ENCODE measurements at regions not wholly inside any gene's neighbourhood (a gene's known extent, or its start where the extent isn't known, plus 50 kb on each side); places are given as distances from the start of the nearest gene placed in this dataset.
A peak's percentile ranks its signal among the peaks of the same experiment; 100 is the strongest.

DNA sequence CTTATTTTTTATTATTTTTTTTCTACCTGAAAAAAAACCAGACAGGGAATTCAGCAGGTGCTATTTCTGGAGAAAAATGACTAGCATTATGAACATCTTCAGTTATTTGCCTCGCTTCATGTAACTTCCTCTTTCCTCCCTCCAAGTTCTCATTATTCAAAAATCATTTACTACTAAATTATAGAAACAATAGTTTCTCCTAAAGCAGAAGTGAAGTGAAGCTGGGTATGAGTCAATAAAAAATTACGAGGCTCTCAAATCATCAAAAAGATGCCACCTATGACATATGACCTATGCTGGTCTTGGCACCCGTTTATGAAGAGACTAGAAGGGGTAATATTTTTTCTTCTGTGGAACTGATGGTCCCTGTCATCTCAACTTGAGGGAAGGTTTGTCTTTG is 145.0 kb upstream of the AADAT start:
- no peak overlapping the region for H3K27ac ChIP-seq (ENCODE audit: low read length)
- no peak overlapping the region for H2AFZ ChIP-seq (ENCODE audit: low read length)
- H3K4me3 ChIP-seq (ENCODE audit: low read length): no peak overlapping the region
- no peaks in the 10 kb centered on the region for H3K9me2 ChIP-seq (replicated peaks; ENCODE audit: insufficient read depth, low read length)
- H4K20me1 ChIP-seq (ENCODE audit: insufficient read depth, low read length): no peaks in the 10 kb centered on the region
- peaks cover 7% of the 10 kb centered on the region for H3K4me1 ChIP-seq (ENCODE audit: low read length)
- no peak overlapping the region for H3K9ac ChIP-seq (ENCODE audit: low read length)
- H3K27me3 ChIP-seq (replicated peaks; ENCODE audit: insufficient read depth, low read length): no peaks in the 10 kb centered on the region
- no peaks in the 10 kb centered on the region for H3K9me3 ChIP-seq (replicated peaks; ENCODE audit: insufficient read depth, low read length)
- H3K36me3 ChIP-seq (replicated peaks; ENCODE audit: insufficient read depth, low read length): no peaks in the 10 kb centered on the region
- TF ChIP-seq, protein P1, sequence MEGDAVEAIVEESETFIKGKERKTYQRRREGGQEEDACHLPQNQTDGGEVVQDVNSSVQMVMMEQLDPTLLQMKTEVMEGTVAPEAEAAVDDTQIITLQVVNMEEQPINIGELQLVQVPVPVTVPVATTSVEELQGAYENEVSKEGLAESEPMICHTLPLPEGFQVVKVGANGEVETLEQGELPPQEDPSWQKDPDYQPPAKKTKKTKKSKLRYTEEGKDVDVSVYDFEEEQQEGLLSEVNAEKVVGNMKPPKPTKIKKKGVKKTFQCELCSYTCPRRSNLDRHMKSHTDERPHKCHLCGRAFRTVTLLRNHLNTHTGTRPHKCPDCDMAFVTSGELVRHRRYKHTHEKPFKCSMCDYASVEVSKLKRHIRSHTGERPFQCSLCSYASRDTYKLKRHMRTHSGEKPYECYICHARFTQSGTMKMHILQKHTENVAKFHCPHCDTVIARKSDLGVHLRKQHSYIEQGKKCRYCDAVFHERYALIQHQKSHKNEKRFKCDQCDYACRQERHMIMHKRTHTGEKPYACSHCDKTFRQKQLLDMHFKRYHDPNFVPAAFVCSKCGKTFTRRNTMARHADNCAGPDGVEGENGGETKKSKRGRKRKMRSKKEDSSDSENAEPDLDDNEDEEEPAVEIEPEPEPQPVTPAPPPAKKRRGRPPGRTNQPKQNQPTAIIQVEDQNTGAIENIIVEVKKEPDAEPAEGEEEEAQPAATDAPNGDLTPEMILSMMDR (IDR thresholded peaks at IDR 0.05; ENCODE audit: low read length): no peak
- no peak for TF ChIP-seq EZH2phosphoT487 (IDR thresholded peaks at IDR 0.05; ENCODE audit: low read length)
- TF ChIP-seq EZH2 (optimal IDR thresholded peaks at IDR 0.05; ENCODE audit: low read depth, low read length): no peak
- no peaks in the 10 kb centered on the region for H3K79me2 ChIP-seq (ENCODE audit: low read length)
- DNase-seq: no peak
- peaks cover under 1% of the 10 kb centered on the region; the same call in 1 of the 2 replicates for H3F3A ChIP-seq (ENCODE audit: insufficient read depth, low read length)
- H3K4me2 ChIP-seq (ENCODE audit: low read depth, low read length): no peak overlapping the region

- Histone ChIP-seq H3K4me2 (ENCODE audit: low read depth, low read length) (no peak overlapping the region), H3K27ac (ENCODE audit: low read length) (no peak overlapping the region), H3K9me2 (replicated peaks; ENCODE audit: insufficient read depth, low read length) (no peaks in the 10 kb centered on the region), H3K79me2 (ENCODE audit: low read length) (no peaks in the 10 kb centered on the region), H3K4me1 (ENCODE audit: low read length) (peaks cover 30% of the 10 kb centered on the region), H3K9me3 (replicated peaks; ENCODE audit: insufficient read depth, low read length) (no peaks in the 10 kb centered on the region), H3K27me3 (replicated peaks; ENCODE audit: insufficient read depth, low read length) (no peaks in the 10 kb centered on the region), H2AFZ (ENCODE audit: low read length) (no peak overlapping the region), H3K9ac (ENCODE audit: low read length) (no peak overlapping the region), H3K36me3 (replicated peaks; ENCODE audit: insufficient read depth, low read length) (no peaks in the 10 kb centered on the region), H3F3A (ENCODE audit: insufficient read depth, low read length) (peaks cover 16% of the 10 kb centered on the region), H4K20me1 (ENCODE audit: insufficient read depth, low read length) (no peaks in the 10 kb centered on the region), H3K4me3 (ENCODE audit: low read length) (no peak overlapping the region)
- no peak for DNase-seq
- TF ChIP-seq EZH2phosphoT487 (IDR thresholded peaks at IDR 0.05; ENCODE audit: low read length): no peak
- TF ChIP-seq, protein P1 (IDR thresholded peaks at IDR 0.05; ENCODE audit: low read length): no peak
- TF ChIP-seq EZH2 (optimal IDR thresholded peaks at IDR 0.05; ENCODE audit: low read depth, low read length): no peak
Measured at GRCh38 chr4:170231377-170231776, 141.6 kb upstream of the AADAT start.

- Histone ChIP-seq H3K36me3 (replicated peaks; ENCODE audit: insufficient read depth, low read length) (no peaks in the 10 kb centered on the region), H4K20me1 (ENCODE audit: insufficient read depth, low read length) (no peaks in the 10 kb centered on the region), H3F3A (ENCODE audit: insufficient read depth, low read length) (peaks cover 16% of the 10 kb centered on the region), H3K4me3 (ENCODE audit: low read length) (no peak overlapping the region), H3K27ac (ENCODE audit: low read length) (peak overlapping the region; percentile 80; the same call in 1 of the 2 replicates), H3K9me3 (replicated peaks; ENCODE audit: insufficient read depth, low read length) (no peaks in the 10 kb centered on the region), H3K9ac (ENCODE audit: low read length) (no peak overlapping the region), H2AFZ (ENCODE audit: low read length) (no peak overlapping the region), H3K79me2 (ENCODE audit: low read length) (no peaks in the 10 kb centered on the region), H3K9me2 (replicated peaks; ENCODE audit: insufficient read depth, low read length) (no peaks in the 10 kb centered on the region), H3K4me1 (ENCODE audit: low read length) (peaks cover 41% of the 10 kb centered on the region), H3K27me3 (replicated peaks; ENCODE audit: insufficient read depth, low read length) (no peaks in the 10 kb centered on the region), H3K4me2 (ENCODE audit: low read depth, low read length) (peak overlapping the region; percentile 57)
- TF ChIP-seq EZH2phosphoT487 (IDR thresholded peaks at IDR 0.05; ENCODE audit: low read length) (no peak), EZH2 (optimal IDR thresholded peaks at IDR 0.05; ENCODE audit: low read depth, low read length) (no peak)
- TF ChIP-seq, protein P1 (IDR thresholded peaks at IDR 0.05; ENCODE audit: low read length): no peak
- no peak for DNase-seq
Measured at GRCh38 chr4:170230242-170230641, 140.5 kb upstream of the AADAT start.
